SH-SY5Y (cell line): ENCODE measurements at regions not wholly inside any gene's neighbourhood (a gene's known extent, or its start where the extent isn't known, plus 50 kb on each side); places are given as distances from the start of the nearest gene placed in this dataset.

Experiments used
- GATA2 ChIP-seq: IDR thresholded peaks from 2 replicates; pipeline ENCODE4 v1.6.1; 2011; ENCODE audit warnings: mild to moderate bottlenecking, low read depth, low read length
- GATA3 ChIP-seq: IDR thresholded peaks from 2 replicates; pipeline ENCODE4 v1.6.1; 2011; ENCODE audit warnings: low read depth, mild to moderate bottlenecking, low read length, moderate library complexity

DNA sequence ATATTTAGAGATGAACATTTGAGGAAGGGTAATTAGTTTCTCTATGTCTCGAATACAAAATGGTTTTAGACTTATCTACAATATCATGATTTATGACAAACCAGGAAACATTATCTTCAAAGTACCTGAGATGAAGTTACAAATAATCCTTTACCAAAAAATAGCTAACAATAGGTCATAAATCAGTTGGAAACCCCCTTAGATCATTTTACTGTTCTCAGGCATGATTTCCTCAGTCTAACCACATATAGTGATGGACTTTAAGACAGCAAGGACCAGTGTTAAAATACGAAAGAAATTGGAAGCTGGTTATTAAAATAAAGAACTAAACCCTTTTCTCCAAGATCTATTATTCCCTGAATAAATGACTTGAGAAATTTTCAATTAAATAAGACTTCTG lies 235.4 kb downstream of the RASSF9 start:
- no peak for TF ChIP-seq GATA2
- no peak for TF ChIP-seq GATA3
